Mesothelial cell of epicardium (in vitro differentiated cells): ENCODE measurements at regions not wholly inside any gene's neighbourhood (a gene's known extent, or its start where the extent isn't known, plus 50 kb on each side); places are given as distances from the start of the nearest gene placed in this dataset.

Experiments used
- DNase-seq, 2 experiments: peaks; one replicate each; pipeline ENCODE4 v3.0.0; 2021; ENCODE audit warnings: low spot score in 2 of 2; ENCODE audit not compliant: unreplicated experiment in 2 of 2
- H3K27ac Mint-ChIP-seq: 2 replicates; pipeline ENCODE4 v1.8.0; 2021; ENCODE audit warnings: mixed read lengths
- H3K27me3 Mint-ChIP-seq: 2 replicates; pipeline ENCODE4 v1.8.0; 2021; ENCODE audit warnings: low read depth, mixed read lengths
- H3K36me3 Mint-ChIP-seq: 2 replicates; pipeline ENCODE4 v1.8.0; 2021; ENCODE audit warnings: mixed read lengths
- H3K4me1 Mint-ChIP-seq: 2 replicates; pipeline ENCODE4 v1.8.0; 2021; ENCODE audit warnings: mixed read lengths
- H3K4me3 Mint-ChIP-seq: 2 replicates; pipeline ENCODE4 v1.8.0; 2021; ENCODE audit warnings: mild to moderate bottlenecking, moderate library complexity, mixed read lengths
- H3K9me3 Mint-ChIP-seq: 2 replicates; pipeline ENCODE4 v1.8.0; 2021; ENCODE audit warnings: mixed read lengths
- CTCF ChIP-seq: fragments of 200-600 bp; sonication (generic); IDR thresholded peaks from one replicate; pipeline ENCODE4 v1.5.0; 2021; ENCODE audit warnings: antibody characterized with exemption; ENCODE audit not compliant: unreplicated experiment

GRCh38 chr4:137775701-137776100 lies 243.4 kb upstream of the PCDH18 start:
- DNase-seq = no peak
- no peak overlapping the region for H3K27ac Mint-ChIP-seq
- peaks cover 11% of the 10 kb centered on the region for H3K9me3 Mint-ChIP-seq
- no peaks in the 10 kb centered on the region for H3K36me3 Mint-ChIP-seq
- TF ChIP-seq CTCF = no peak
- H3K27me3 Mint-ChIP-seq = no peaks in the 10 kb centered on the region
- peaks cover 4% of the 10 kb centered on the region for H3K4me1 Mint-ChIP-seq
- no peak overlapping the region for H3K4me3 Mint-ChIP-seq

GRCh38 chr4:137774501-137774900 lies 242.2 kb upstream of the PCDH18 start:
- no peaks in the 10 kb centered on the region for H3K36me3 Mint-ChIP-seq
- H3K4me1 Mint-ChIP-seq = peaks cover 4% of the 10 kb centered on the region
- H3K27ac Mint-ChIP-seq = no peak overlapping the region
- peaks cover 3% of the 10 kb centered on the region for H3K9me3 Mint-ChIP-seq
- H3K4me3 Mint-ChIP-seq = no peak overlapping the region
- TF ChIP-seq CTCF = no peak
- DNase-seq = no peak
- H3K27me3 Mint-ChIP-seq = no peaks in the 10 kb centered on the region

GRCh38 chr4:137768881-137769280 lies 236.6 kb upstream of the PCDH18 start:
- H3K4me1 Mint-ChIP-seq = no peaks in the 10 kb centered on the region
- DNase-seq = no peak
- TF ChIP-seq CTCF = no peak
- no peak overlapping the region for H3K4me3 Mint-ChIP-seq
- H3K27me3 Mint-ChIP-seq = no peaks in the 10 kb centered on the region
- H3K36me3 Mint-ChIP-seq = no peaks in the 10 kb centered on the region
- peaks cover 7% of the 10 kb centered on the region for H3K9me3 Mint-ChIP-seq
- H3K27ac Mint-ChIP-seq = no peak overlapping the region

GRCh38 chr4:137768196-137768595 lies 235.9 kb upstream of the PCDH18 start:
- Mint-ChIP-seq H3K27me3 (no peaks in the 10 kb centered on the region), H3K27ac (no peak overlapping the region), H3K36me3 (no peaks in the 10 kb centered on the region), H3K4me1 (no peaks in the 10 kb centered on the region), H3K9me3 (peaks cover 7% of the 10 kb centered on the region), H3K4me3 (no peak overlapping the region)
- TF ChIP-seq CTCF = no peak
- DNase-seq = no peak

- Mint-ChIP-seq H3K27ac (no peak overlapping the region), H3K4me1 (peaks cover 4% of the 10 kb centered on the region), H3K27me3 (no peaks in the 10 kb centered on the region), H3K9me3 (peaks cover 4% of the 10 kb centered on the region), H3K4me3 (no peak overlapping the region), H3K36me3 (no peaks in the 10 kb centered on the region)
- no peak for TF ChIP-seq CTCF
- DNase-seq = no peak
Measured at GRCh38 chr4:137762591-137762990, 230.3 kb upstream of the PCDH18 start.
